ENCODE measurements at regions not wholly inside any gene's neighbourhood (a gene's known extent, or its start where the extent isn't known, plus 50 kb on each side); places are given as distances from the start of the nearest gene placed in this dataset.

DNA sequence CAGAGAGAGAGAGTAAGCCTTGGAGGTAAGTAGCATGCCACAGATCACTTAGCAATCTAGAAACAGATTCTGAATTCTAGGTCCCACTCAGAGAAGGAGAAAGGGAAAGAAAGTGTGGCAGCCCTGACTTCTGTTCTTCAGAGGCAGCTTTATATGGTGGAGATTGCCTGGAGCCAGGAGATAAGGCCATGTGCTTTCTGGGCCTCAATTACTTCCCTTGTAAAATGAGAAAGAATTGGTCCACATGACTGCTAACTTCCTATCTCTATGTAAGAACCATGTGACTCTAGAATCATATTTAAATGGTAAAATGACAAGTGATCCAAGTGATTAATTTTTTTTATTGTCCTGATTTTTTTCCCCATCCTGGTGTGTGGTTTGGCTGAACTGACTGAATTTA is 64.1 kb downstream of the HHEX start:
- no peaks in the 10 kb centered on the region for H3K27me3 ChIP-seq (ENCODE audit: insufficient read depth, poor library complexity, severe bottlenecking)
- no peaks in the 10 kb centered on the region for H3K9me3 ChIP-seq (ENCODE audit: severe bottlenecking)
- TF ChIP-seq, protein P1, sequence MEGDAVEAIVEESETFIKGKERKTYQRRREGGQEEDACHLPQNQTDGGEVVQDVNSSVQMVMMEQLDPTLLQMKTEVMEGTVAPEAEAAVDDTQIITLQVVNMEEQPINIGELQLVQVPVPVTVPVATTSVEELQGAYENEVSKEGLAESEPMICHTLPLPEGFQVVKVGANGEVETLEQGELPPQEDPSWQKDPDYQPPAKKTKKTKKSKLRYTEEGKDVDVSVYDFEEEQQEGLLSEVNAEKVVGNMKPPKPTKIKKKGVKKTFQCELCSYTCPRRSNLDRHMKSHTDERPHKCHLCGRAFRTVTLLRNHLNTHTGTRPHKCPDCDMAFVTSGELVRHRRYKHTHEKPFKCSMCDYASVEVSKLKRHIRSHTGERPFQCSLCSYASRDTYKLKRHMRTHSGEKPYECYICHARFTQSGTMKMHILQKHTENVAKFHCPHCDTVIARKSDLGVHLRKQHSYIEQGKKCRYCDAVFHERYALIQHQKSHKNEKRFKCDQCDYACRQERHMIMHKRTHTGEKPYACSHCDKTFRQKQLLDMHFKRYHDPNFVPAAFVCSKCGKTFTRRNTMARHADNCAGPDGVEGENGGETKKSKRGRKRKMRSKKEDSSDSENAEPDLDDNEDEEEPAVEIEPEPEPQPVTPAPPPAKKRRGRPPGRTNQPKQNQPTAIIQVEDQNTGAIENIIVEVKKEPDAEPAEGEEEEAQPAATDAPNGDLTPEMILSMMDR (IDR thresholded peaks at IDR 0.05; ENCODE audit: poor library complexity, severe bottlenecking) = no peak
- ATAC-seq (ENCODE audit: low read depth) (no peak), DNase-seq (ENCODE audit: low spot score) (no peak)
- H3K4me3 ChIP-seq (ENCODE audit: severe bottlenecking) = no peak overlapping the region
- H3K4me1 ChIP-seq (ENCODE audit: insufficient read depth, poor library complexity, severe bottlenecking) = no peaks in the 10 kb centered on the region
- no peaks in the 10 kb centered on the region for H3K36me3 ChIP-seq (ENCODE audit: low read depth)
- H3K27ac ChIP-seq (ENCODE audit: poor library complexity, severe bottlenecking) = no peak overlapping the region

DNA sequence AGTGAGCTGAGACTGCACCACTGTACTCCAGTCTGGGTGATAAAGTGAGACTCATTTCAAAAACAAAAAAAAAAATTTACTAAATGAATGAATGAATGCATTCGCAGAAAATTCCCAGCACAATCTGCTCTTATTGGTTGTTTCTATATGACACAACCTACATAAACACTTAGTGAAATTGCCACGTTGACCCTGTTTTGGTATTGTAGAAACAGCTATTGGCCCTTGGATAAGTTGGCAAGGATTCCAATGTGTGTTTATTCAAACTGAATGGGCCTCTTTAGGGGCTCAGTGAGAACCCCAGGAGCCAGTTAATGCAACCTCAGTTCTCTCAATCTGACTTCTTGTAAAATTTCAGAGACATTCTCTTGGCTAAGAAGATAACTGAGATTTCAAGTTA is 66.0 kb downstream of the HHEX start:
- DNase-seq (ENCODE audit: low spot score) (no peak), ATAC-seq (ENCODE audit: low read depth) (no peak)
- no peaks in the 10 kb centered on the region for H3K4me1 ChIP-seq (ENCODE audit: insufficient read depth, poor library complexity, severe bottlenecking)
- TF ChIP-seq, protein P1 (IDR thresholded peaks at IDR 0.05; ENCODE audit: poor library complexity, severe bottlenecking) = no peak
- H3K9me3 ChIP-seq (ENCODE audit: severe bottlenecking) = no peaks in the 10 kb centered on the region
- H3K27me3 ChIP-seq (ENCODE audit: insufficient read depth, poor library complexity, severe bottlenecking) = no peaks in the 10 kb centered on the region
- no peaks in the 10 kb centered on the region for H3K36me3 ChIP-seq (ENCODE audit: low read depth)
- no peak overlapping the region for H3K27ac ChIP-seq (ENCODE audit: poor library complexity, severe bottlenecking)
- no peak overlapping the region for H3K4me3 ChIP-seq (ENCODE audit: severe bottlenecking)

DNA sequence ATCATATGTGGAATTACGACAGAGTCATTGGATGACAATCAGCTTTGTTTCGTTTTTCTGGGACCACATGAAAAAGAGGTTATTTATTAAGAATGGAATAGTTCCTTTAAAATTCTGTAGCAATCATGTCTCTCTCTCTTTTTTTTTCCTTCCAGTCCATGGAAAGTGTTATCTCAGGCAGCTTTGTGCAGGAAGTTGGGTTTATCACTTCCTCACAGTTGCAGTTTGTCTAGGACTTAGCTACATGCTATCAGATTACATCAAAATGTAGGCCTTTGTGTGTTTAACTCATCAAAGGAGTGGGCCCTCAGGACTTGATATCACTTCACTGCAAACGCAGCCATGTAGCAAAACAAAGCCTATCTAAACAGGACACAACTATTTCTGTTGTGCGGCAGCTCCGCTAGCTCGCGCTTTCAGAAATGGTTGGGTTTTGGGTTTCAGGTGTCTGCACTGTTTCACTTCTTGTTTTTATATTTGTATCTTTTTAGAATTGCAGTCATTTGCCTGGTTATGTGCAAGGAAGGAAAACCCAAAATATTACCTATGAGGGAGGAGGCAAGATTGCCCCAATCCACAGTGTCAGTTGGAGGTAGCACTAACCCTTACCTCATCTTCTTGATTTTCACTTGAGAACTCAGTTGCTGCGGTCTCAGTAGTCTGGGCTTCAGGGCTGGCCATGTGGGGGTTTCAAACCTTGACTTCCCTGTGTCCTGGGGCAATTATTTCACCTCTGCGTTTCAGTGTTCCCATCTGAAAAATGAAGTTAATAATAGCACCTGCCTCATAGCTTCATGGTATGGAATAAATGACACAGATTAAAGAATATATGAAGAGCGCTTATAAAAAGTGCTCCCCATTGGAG is 66.7 kb downstream of the HHEX start:
- no peak for ATAC-seq (ENCODE audit: low read depth)
- TF ChIP-seq, protein P1 (IDR thresholded peaks at IDR 0.05; ENCODE audit: poor library complexity, severe bottlenecking) = no peak
- Histone ChIP-seq H3K27me3 (ENCODE audit: insufficient read depth, poor library complexity, severe bottlenecking) (no peaks in the 10 kb centered on the region), H3K4me1 (ENCODE audit: insufficient read depth, poor library complexity, severe bottlenecking) (no peaks in the 10 kb centered on the region), H3K36me3 (ENCODE audit: low read depth) (no peaks in the 10 kb centered on the region), H3K9me3 (ENCODE audit: severe bottlenecking) (no peaks in the 10 kb centered on the region), H3K4me3 (ENCODE audit: severe bottlenecking) (no peak overlapping the region), H3K27ac (ENCODE audit: poor library complexity, severe bottlenecking) (no peak overlapping the region)
- DNase-seq (ENCODE audit: low spot score) = no peak

DNA sequence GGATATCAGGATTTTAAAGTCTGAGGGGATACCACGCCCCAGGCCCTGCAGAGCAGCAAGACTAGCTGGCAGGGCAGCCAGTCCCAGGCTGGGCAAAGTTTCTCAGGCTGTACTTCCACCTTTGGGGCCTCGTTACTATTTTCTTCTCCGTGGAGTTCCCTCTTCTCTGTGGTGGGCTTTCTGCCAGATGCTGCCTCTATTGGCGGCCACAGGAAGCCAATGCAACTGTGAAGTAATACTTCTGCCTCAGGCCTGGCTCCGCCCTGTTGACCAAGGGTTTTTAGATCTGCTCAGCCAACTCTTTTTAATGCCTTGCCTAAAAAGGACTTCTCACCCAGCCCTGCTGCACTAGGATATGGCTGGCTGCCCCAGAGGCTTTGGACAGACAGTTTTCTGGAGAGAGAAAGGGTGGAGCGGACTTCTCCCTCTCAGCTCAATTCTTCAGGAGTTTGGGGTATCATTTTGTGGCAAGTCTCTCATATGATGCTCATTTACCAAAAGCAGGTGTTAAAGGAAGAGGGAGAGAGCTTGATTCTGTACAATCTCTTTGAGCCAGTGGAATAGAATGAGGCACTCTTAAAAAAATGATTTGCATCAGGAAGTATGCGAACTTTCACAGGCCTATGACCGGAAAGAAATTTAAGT is 67.4 kb downstream of the HHEX start:
- Histone ChIP-seq H3K27me3 (ENCODE audit: insufficient read depth, poor library complexity, severe bottlenecking) (no peaks in the 10 kb centered on the region), H3K27ac (ENCODE audit: poor library complexity, severe bottlenecking) (no peak overlapping the region), H3K36me3 (ENCODE audit: low read depth) (no peaks in the 10 kb centered on the region), H3K9me3 (ENCODE audit: severe bottlenecking) (no peaks in the 10 kb centered on the region), H3K4me3 (ENCODE audit: severe bottlenecking) (no peak overlapping the region), H3K4me1 (ENCODE audit: insufficient read depth, poor library complexity, severe bottlenecking) (no peaks in the 10 kb centered on the region)
- DNase-seq (ENCODE audit: low spot score) (no peak), ATAC-seq (ENCODE audit: low read depth) (peak; percentile 67)
- TF ChIP-seq, protein P1 (IDR thresholded peaks at IDR 0.05; ENCODE audit: poor library complexity, severe bottlenecking) = no peak

DNA sequence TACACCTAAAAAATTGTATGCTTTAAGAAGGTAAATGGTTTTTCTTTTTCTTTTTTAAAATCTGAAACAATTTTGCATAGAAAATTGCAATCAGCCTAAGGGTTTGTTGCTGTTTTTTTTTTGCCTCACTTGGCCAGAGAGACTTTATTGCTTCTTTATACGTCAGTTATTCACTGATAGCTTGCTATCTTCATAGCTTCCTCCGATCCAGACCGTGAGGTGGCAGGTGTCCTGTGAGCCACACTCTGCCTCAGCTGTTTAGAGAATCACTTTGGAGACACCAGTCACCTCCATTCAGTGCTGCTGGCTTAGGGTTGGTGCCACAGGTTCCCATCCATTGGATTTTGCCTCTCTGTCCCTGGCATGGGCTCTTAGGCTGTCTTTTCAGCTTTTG is 68.0 kb downstream of the HHEX start:
- no peaks in the 10 kb centered on the region for H3K36me3 ChIP-seq (ENCODE audit: low read depth)
- no peak for DNase-seq (ENCODE audit: low spot score)
- H3K4me3 ChIP-seq (ENCODE audit: severe bottlenecking) = no peak overlapping the region
- H3K4me1 ChIP-seq (ENCODE audit: insufficient read depth, poor library complexity, severe bottlenecking) = no peaks in the 10 kb centered on the region
- TF ChIP-seq, protein P1 (IDR thresholded peaks at IDR 0.05; ENCODE audit: poor library complexity, severe bottlenecking) = no peak
- no peak overlapping the region for H3K27ac ChIP-seq (ENCODE audit: poor library complexity, severe bottlenecking)
- H3K27me3 ChIP-seq (ENCODE audit: insufficient read depth, poor library complexity, severe bottlenecking) = no peaks in the 10 kb centered on the region
- no peaks in the 10 kb centered on the region for H3K9me3 ChIP-seq (ENCODE audit: severe bottlenecking)
- no peak for ATAC-seq (ENCODE audit: low read depth)
